OCI-LY7 (cell line): ENCODE measurements at regions not wholly inside any gene's neighbourhood (a gene's known extent, or its start where the extent isn't known, plus 50 kb on each side); places are given as distances from the start of the nearest gene placed in this dataset.
"Not testable (repeated sequence)": the region's sequence is repeated elsewhere in the genome, so short reads cannot be mapped to it uniquely, and the experiment has no call there.

Experiments
- BruUV-seq: library from RNA; stranded (reverse); fragments of 400-500 nt; replicated peaks from 2 replicates; lab custom pipeline; 2021; lab: Mats Ljungman, UMichigan
- CTCF ChIA-PET: fragments of 300-600 bp; sonication (Branson Sonifier 250); formaldehyde crosslinking; loops from one replicate; lab custom pipeline; 2022; ENCODE audit warnings: antibody characterized with exemption; ENCODE audit not compliant: unreplicated experiment; lab: Charles Lee
- POLR2A ChIA-PET: fragments of 300-600 bp; sonication (Branson Sonifier 250); formaldehyde crosslinking; loops from one replicate; lab custom pipeline; 2022; ENCODE audit warnings: antibody characterized with exemption; lab: Charles Lee
- DNase-seq: peaks from one replicate; pipeline ENCODE4 v3.0.0-alpha.2; 2015; ENCODE audit warnings: low spot score
- H2AFZ ChIP-seq: fragments of 200-600 bp; sonication (generic), shearing (Covaris generic); 2 replicates; pipeline ENCODE4 v1.6.1; 2014; ENCODE audit warnings: mild to moderate bottlenecking, antibody characterized with exemption, low read length, moderate library complexity
- H3K27ac ChIP-seq: fragments of 200-600 bp; sonication (generic); 2 replicates; pipeline ENCODE4 v1.5.1; 2014; ENCODE audit warnings: mixed run types, low read depth, mild to moderate bottlenecking, moderate library complexity, low read length, inconsistent platforms; ENCODE audit not compliant: poor library complexity, severe bottlenecking
- H3K36me3 ChIP-seq: fragments of 200-600 bp; sonication (generic); 2 replicates; pipeline ENCODE4 v1.6.1; 2014; ENCODE audit warnings: mild to moderate bottlenecking, antibody characterized with exemption, low read length, moderate library complexity, mixed read lengths; ENCODE audit not compliant: insufficient read depth
- H3K4me1 ChIP-seq: fragments of 200-600 bp; sonication (generic); 2 replicates; pipeline ENCODE4 v1.5.1; 2014; ENCODE audit warnings: mild to moderate bottlenecking, low read length; ENCODE audit not compliant: insufficient read depth, poor library complexity, severe bottlenecking
- H3K4me2 ChIP-seq: fragments of 200-600 bp; sonication (generic); 2 replicates; pipeline ENCODE4 v1.6.1; 2014; ENCODE audit warnings: mild to moderate bottlenecking, low read length
- H3K4me3 ChIP-seq: fragments of 200-600 bp; sonication (generic); 2 replicates; pipeline ENCODE4 v1.5.1; 2014; ENCODE audit warnings: mild to moderate bottlenecking, low read depth, low read length; ENCODE audit not compliant: poor library complexity, severe bottlenecking
- H3K79me2 ChIP-seq: fragments of 200-600 bp; sonication (generic); 2 replicates; pipeline ENCODE4 v1.6.1; 2016; ENCODE audit warnings: low read depth, mild to moderate bottlenecking, low read length, moderate library complexity, mixed read lengths; ENCODE audit not compliant: insufficient read depth
- H3K9me2 ChIP-seq: fragments of 200-600 bp; sonication (generic); 2 replicates; pipeline ENCODE4 v1.6.1; 2016; ENCODE audit warnings: mild to moderate bottlenecking, low read length, mixed read lengths; ENCODE audit not compliant: insufficient read depth
- H3K9me3 ChIP-seq: fragments of 200-600 bp; sonication (generic); 2 replicates; pipeline ENCODE4 v1.6.1; 2014; ENCODE audit warnings: mild to moderate bottlenecking, mixed run types, low read length, mixed read lengths
- H4K20me1 ChIP-seq: fragments of 200-600 bp; sonication (generic); 2 replicates; pipeline ENCODE4 v1.6.1; 2014; ENCODE audit warnings: mild to moderate bottlenecking, antibody characterized with exemption, low read length, moderate library complexity, mixed read lengths; ENCODE audit not compliant: insufficient read depth
- CTCF ChIP-seq: fragments of 200-600 bp; sonication (generic); conservative IDR thresholded peaks from 2 replicates; pipeline ENCODE4 v1.5.1; 2014; ENCODE audit warnings: mild to moderate bottlenecking, antibody characterized with exemption, low read length, moderate library complexity, mixed read lengths
- EZH2phosphoT487 ChIP-seq: fragments of 200-600 bp; sonication (generic); IDR thresholded peaks from 2 replicates; pipeline ENCODE4 v1.6.1; 2018; ENCODE audit warnings: low read depth, borderline replicate concordance, mild to moderate bottlenecking, mixed run types, antibody characterized with exemption, low read length, moderate library complexity, mixed read lengths
- intact Hi-C: fragments of 100-400 bp; cut with micrococcal nuclease; formaldehyde crosslinking; loops from one replicate; pipeline ENCODE4 v1.10.0; 2022; ENCODE audit not compliant: unreplicated experiment

- no TSS peak for BruUV-seq
- ChIA-PET POLR2A (no interaction called here), CTCF (no interaction called here)
- no peaks in the 10 kb centered on the region for H3K4me1 ChIP-seq
- no peaks in the 10 kb centered on the region for H3K9me2 ChIP-seq
- no peak for DNase-seq
- H3K36me3 ChIP-seq, result no peaks in the 10 kb centered on the region
- H2AFZ ChIP-seq, result no peak overlapping the region
- H3K27ac ChIP-seq, result no peak overlapping the region
- TF ChIP-seq EZH2phosphoT487 (no peak), CTCF (no peak)
- H3K4me3 ChIP-seq, result no peak overlapping the region
- no peaks in the 10 kb centered on the region for H3K79me2 ChIP-seq
- H4K20me1 ChIP-seq, result no peaks in the 10 kb centered on the region
- intact Hi-C loops, result no loop called here
- no peak overlapping the region for H3K4me2 ChIP-seq
- H3K9me3 ChIP-seq, result no peaks in the 10 kb centered on the region
These were observed 234.4 kb downstream of the TMEM121 start for GRCh38 chr14:105760691-105761344.

DNA sequence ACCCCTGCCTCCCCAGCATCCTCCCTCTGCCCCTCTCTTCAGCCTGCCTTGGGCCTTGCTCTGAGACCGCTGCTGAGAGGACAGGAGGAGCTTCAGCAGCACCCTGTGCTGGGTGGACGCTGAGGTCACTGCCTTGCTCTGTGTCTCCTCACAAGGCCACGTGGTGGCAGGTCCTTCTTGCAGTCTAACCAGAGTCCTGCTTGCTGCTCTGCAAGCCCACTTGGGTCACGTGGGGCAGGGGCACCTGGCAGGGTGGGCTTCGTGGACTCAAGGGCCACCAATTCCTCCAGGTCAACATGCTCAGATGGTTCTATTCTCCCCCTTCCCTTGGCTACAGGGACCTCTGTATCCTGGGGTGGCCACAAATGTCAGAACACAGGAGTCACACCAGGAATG, 235.0 kb downstream of the TMEM121 start:
- intact Hi-C loops, H2AFZ ChIP-seq, H3K9me2 ChIP-seq, H3K4me2 ChIP-seq, H3K4me3 ChIP-seq, CTCF ChIA-PET, H3K4me1 ChIP-seq, H3K27ac ChIP-seq, POLR2A ChIA-PET, H3K36me3 ChIP-seq, H3K79me2 ChIP-seq, H4K20me1 ChIP-seq, BruUV-seq, H3K9me3 ChIP-seq, DNase-seq: not testable (repeated sequence)

- Histone ChIP-seq H3K9me2 (no peaks in the 10 kb centered on the region), H3K27ac (no peak overlapping the region), H2AFZ (no peak overlapping the region), H3K4me3 (no peak overlapping the region), H3K4me2 (no peak overlapping the region), H3K36me3 (no peaks in the 10 kb centered on the region), H3K79me2 (no peaks in the 10 kb centered on the region), H3K4me1 (no peaks in the 10 kb centered on the region), H3K9me3 (no peaks in the 10 kb centered on the region), H4K20me1 (no peaks in the 10 kb centered on the region)
- BruUV-seq, result no TSS peak
- DNase-seq, result no peak
- ChIA-PET POLR2A (no interaction called here), CTCF (no interaction called here)
- intact Hi-C loops, result no loop called here
- TF ChIP-seq CTCF (no peak), EZH2phosphoT487 (no peak)
These were observed 235.5 kb downstream of the TMEM121 start for GRCh38 chr14:105761842-105762241.

DNA sequence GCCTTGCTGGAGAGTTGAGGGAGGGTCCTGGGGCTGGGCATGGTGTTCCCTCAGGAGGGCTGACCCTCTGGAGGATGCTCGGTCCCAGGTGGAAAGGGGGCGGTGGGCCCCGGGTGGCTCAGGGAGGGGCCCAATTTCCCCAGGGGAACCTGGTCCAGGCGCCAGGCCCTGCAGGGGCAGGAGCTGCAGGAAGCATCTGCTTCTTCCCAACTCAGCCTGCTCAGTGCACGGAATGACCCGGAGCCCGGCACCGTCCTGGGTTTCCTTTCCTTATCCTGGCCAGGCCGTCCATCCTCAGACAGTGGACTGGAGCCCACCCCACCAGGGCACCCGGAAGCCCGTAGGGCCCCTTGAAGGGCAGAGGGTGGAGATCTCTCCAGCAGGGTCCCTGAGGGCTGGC, 235.9 kb downstream of the TMEM121 start:
- H3K4me1 ChIP-seq, CTCF ChIA-PET, H3K9me3 ChIP-seq, H3K4me2 ChIP-seq, H2AFZ ChIP-seq, H3K4me3 ChIP-seq, DNase-seq, H3K27ac ChIP-seq, H3K9me2 ChIP-seq, H3K79me2 ChIP-seq, H3K36me3 ChIP-seq, intact Hi-C loops, POLR2A ChIA-PET, BruUV-seq, H4K20me1 ChIP-seq: not testable (repeated sequence)

- H3K4me2 ChIP-seq, H2AFZ ChIP-seq, DNase-seq, BruUV-seq, H3K36me3 ChIP-seq, H3K9me2 ChIP-seq, intact Hi-C loops, CTCF ChIA-PET, H3K4me1 ChIP-seq, H3K79me2 ChIP-seq, POLR2A ChIA-PET, H3K4me3 ChIP-seq, H4K20me1 ChIP-seq, H3K27ac ChIP-seq, H3K9me3 ChIP-seq: not testable (repeated sequence)
These were observed 238.0 kb downstream of the TMEM121 start for GRCh38 chr14:105764254-105764901.
